Activated T-cell treated with anti-CD3 and anti-CD28 coated beads for 48 hours (primary cell): ENCODE measurements at regions not wholly inside any gene's neighbourhood (a gene's known extent, or its start where the extent isn't known, plus 50 kb on each side); places are given as distances from the start of the nearest gene placed in this dataset.
"Not testable (repeated sequence)": the region's sequence is repeated elsewhere in the genome, so short reads cannot be mapped to it uniquely, and the experiment has no call there.

Experiments
- DNase-seq: peaks from one replicate; pipeline ENCODE4 v3.0.0-alpha.2; 2020; ENCODE audit warnings: low read depth

DNA sequence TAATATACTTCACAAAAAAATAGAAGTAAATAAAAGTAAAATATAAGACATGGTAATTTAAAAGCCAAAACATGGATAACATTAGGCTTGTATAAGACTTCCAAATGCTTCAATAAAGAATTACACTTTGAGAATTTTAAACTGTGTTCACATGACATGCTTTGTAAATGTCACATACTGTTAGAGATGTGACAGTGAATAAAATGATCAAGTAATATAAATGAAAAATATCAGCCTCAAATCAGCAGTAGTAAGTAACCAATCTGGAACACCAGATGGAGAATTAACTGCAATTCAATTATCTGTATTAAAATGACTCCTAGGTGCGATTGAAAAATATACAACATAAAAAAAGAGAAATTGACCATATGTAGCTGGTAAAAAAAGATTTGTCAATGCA is 1260.8 kb downstream of the BRINP3 start:
- DNase-seq: no peak

DNA sequence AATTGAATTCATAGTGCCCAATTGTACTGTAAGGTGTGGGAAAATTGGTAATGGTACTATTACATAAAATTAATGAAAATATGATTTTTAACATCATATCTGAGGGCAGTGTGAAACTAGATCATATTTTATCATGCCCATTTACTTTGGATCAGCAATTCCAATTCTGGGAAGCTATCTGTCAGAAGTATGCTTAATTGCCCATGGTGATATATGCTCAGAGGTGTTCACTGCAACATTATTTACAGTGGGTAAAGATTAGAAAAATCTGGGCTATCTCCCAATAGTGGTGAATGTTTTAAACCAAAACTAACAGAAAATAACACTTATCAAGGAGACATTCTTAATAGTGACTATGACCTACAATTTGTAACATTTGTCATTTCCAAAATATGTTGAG is 1260.0 kb downstream of the BRINP3 start:
- no peak for DNase-seq

DNA sequence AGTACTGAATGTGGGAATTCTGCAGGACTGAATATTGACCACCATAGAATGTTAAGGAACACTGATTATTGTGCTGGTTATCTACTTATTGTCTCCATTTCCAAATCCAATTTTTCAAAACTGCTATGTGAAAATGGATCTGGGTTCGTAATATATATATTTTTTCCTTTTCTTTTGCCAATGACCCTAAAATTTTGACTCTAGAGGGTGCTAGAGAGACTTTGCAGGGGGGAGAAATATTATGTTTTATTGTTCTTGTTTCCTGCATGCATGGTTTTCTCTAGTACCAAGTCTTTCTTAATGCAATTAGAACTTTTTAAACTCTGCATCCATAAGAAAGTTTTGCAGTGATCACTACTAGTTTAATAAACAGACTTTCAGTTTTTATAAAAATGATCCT is 1256.9 kb downstream of the BRINP3 start:
- no peak for DNase-seq

DNA sequence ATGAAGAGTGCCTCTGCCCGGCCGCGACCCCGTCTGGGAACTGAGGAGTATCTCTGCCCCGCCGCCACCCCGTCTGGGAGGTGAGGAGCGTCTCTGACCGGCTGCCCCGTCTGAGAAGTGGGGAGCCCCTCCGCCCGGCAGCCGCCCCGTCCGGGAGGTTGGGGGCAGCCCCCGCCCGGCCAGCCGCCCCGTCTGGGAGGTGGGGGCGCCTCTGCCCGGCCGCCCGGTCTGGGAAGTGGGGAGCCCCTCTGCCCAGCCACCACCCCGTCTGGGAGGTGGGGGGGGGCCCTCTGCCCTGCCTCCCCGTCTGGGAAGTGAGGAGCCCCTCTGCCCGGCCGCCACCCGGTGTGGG is 1251.9 kb downstream of the BRINP3 start:
- DNase-seq: not testable (repeated sequence)

DNA sequence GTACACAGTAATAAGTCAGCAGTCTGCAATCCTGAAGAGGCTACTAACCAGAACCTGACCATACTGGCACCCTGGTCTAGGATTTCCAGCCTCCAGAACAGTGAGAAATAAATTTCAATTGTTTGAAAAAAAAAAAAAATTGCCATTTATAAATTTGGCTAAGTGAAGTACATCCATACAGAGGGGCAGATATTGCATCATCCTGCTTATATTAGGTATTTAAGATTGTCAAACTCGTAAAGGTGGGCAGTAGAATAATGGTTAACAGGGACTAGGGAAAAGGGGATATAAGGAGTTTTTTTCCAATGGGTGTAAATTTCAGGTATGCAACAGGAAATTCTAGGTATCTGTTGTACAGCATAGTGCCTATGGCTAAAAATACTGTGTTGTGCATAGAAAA is 1250.9 kb downstream of the BRINP3 start:
- DNase-seq: no peak

DNA sequence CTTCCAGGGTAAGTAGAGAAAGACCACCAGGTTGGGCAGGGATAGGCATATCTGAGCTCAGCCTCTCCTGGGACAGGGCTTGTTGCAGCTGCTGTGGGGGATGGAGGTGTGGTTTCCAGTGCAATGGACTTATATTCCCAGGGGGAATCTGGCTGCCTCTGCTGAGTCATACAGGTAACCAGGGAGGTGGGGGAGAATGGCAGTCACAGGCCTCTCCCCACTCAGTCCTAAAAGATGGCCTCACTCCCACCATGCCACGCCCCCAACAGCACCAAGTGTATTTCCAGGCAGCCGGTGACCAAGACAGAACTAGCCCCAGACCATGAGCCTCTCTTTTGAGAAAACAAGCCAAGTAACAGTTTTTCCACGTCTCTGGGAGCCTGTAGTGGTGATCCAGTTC is 1240.7 kb downstream of the BRINP3 start:
- DNase-seq: no peak

DNA sequence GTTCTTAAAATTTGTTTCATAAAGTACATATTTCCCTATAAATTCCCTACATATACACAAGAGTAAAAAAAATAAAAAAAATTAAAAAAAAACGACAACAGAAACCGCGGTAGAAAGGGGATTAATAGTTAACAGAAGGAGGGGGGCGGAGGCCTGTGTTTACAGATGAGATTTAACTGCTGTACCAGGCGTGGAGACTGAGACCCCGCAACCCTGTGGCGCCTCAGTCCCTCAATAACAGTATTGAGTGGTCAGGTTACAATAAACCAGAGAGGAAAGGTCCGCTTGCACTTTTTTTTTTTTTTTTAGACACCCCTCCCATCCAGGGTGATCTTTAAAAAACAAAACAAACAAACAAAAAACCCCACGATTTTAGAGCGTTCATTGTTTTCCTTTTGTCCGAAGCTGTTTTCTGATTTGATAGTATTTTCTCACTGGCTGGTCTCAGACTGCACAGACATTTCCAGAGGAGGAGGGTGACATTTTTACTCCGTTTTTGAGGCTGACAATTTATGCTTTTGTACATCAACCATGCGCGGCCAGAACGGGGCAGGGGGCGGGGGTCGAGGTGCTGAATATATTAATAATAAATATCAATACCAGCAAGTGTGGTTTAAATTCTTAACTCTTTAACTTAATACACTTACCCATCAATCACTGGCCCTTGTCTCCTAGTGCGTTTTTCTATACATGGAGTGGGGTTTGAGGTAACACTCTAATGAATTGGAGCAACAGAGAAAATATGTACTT is 1223.9 kb downstream of the BRINP3 start:
- no peak for DNase-seq

DNA sequence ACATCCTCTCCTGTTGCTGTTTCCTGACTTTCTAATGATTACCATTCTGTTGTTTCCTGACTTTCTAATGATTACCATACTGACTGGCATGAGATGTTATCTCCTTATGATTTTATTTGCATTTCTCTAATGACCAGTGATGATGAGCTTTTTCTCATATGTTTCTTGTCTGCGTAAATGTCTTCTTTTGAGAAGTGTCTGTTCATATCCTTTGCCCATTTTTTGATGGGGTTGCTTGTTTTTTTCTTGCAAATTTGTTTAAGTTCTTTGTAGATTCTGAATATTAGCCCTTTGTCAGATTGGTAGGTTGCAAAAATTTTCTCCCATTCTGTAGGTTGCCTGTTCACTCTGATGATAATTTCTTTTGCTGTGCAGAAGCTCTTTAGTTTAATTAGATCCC is 1216.5 kb downstream of the BRINP3 start:
- DNase-seq: not testable (repeated sequence)

DNA sequence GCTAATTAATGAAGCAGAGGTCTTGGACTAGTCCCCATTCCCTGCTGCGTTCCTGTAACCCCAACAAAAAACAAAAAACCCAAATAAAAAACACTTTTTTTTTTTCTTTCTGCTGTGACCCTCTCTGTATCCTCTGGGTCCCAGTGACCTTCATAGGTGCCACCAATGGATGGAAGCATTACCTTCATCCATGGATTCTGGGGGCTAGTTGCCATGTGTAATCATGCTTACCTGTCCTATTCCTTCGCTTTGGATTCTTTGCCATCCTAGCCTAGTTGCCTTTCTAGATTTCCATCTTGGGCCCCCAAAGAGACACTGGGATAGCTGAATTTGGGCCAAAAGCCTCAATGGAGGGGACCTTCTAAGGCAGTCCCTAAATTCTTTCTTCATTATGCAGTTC is 1208.7 kb downstream of the BRINP3 start:
- no peak for DNase-seq

DNA sequence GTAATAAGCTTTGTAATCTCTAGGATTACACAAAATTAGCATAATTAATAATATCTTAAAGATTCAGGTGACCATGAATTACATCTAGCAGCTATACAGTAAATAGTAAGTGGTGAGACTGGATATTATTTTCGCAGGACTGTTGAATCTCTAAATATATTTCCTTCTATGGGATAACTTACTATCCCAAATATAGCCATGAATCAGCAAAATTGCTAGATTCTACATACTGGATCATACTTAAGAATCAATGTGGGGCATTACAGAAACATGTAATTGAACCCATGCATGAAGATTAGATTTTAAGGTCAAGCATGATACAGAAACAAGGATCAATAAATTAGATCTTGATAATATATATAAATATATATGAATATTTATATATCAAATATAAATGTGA is 1203.4 kb downstream of the BRINP3 start:
- DNase-seq: no peak

DNA sequence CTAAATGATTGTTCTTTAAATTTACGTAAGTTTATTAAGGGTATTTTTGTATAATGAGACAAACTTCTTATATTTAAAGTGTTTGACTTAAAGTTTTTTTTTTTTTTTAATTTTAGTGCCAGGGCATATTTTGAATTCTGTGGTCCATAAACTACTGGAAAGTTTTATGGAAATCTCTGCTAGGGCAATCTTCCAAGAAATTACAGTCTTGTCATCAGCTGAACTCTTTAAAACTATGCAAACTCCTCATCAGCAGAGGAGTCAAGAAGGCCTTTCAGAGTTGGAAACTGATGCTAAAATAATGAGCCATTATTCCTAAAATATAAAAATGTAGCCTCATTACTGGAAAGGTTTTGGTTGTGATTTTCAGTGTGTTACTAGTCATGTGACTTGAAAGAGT is 1201.9 kb downstream of the BRINP3 start:
- DNase-seq: no peak

DNA sequence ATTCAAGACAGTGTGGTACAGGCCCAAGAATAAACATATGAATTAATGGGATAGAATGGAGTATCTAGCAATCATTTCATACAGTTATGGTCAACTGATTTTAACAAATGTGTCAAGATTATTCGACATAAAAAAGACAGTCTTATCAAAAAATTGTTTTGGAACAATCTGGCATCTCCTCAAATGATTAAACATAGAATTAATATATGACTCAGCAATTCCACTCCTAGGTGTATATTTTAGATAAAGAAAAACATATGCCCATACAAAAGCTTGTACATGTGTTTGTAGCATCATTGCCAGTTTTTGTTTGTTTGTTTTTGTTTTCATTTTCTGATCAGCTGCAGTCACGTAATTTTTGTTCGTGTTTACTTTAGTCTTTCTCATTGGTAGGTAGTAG is 1188.3 kb downstream of the BRINP3 start:
- DNase-seq: no peak

DNA sequence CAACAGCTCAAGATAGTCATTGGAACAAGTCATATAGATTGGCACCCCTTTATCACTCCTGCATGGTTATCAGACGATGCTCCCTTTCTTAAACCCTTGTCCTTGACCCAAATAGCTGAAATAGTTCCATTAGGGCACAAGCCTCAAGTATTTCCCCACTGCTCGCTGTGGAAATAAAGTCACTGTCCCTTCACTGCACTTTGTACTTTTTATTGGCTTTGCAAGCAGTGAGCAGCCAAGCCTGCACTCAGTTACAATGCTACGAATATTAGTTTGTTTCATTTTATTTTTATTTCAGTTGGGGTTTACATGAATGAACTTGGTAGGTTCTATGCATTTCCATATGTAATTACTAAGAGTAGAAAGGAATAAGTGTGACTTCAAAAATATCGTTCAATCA is 1176.4 kb downstream of the BRINP3 start:
- DNase-seq: no peak

DNA sequence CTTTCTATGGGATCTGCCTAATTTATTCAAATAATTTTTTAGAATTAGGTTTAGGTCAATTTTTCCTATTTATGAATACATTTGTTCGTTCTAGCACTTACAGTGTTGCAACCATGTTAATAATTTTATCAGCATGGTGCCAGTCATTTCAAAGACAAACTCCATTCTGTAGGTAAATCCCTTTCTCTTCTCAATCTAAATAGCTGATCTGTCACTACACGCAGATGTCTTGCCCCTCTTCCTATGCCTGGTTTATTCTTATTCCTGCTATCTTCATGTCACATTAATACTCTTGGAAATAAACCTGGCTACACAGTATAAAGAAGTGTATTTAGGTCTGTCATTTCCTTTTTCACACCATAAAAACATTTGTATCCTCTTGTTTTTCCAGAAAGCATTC is 1172.4 kb downstream of the BRINP3 start:
- no peak for DNase-seq

DNA sequence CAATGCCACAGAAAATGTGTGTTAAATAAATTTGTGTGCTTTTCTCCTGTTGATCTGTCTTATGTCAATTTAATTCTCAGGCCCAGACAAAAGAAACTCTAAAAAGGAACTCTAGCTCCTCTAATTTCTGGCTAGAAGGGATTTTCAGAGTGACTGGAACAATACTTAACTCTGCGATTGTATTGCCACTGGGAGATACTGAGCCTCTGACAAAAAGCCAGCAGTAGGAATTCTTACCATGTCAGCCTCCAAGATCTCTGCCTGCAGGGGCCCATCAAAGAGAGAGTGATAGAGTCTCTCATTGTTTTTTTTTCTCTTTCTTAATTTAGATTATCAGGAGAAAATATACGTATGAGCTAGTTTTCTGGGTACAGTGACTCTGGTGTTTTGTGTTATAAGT is 1165.7 kb downstream of the BRINP3 start:
- no peak for DNase-seq

DNA sequence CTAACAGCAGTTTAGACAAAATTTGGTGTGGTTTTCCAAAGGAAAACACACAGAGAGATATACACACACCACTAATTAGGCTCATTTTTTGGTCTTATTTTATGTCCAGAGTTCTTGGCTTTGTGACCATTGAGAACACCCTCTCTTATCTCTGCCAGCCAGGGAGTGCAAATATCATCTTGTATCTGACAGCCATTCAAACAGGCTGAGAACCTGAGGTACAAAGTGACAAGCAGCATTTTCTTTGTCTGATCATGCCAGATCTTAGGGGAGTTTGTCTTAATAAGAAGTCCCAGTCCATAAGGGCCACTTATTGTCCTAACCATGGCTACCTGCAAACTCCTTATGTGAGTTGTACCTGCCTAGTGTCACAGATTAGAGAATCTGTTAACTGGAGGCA is 1165.2 kb downstream of the BRINP3 start:
- no peak for DNase-seq

DNA sequence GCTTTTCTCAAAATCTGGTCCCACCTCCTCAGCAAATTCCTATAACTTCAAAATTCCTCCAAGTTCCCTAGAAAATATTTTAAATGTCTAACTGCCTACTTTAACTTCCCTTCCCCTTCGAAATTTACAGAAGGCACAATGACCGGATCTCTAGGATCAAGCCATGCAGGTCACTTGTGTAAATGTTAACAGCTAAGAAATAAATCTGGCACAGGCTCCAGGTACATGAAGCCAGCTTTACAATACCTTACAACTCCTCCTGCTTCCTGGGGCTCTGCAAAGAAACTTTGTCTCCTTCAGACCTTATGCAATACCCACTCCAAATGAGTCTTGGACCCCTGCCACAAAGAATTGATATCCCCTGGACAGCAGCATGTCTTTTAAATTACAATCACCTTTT is 1164.2 kb downstream of the BRINP3 start:
- no peak for DNase-seq

DNA sequence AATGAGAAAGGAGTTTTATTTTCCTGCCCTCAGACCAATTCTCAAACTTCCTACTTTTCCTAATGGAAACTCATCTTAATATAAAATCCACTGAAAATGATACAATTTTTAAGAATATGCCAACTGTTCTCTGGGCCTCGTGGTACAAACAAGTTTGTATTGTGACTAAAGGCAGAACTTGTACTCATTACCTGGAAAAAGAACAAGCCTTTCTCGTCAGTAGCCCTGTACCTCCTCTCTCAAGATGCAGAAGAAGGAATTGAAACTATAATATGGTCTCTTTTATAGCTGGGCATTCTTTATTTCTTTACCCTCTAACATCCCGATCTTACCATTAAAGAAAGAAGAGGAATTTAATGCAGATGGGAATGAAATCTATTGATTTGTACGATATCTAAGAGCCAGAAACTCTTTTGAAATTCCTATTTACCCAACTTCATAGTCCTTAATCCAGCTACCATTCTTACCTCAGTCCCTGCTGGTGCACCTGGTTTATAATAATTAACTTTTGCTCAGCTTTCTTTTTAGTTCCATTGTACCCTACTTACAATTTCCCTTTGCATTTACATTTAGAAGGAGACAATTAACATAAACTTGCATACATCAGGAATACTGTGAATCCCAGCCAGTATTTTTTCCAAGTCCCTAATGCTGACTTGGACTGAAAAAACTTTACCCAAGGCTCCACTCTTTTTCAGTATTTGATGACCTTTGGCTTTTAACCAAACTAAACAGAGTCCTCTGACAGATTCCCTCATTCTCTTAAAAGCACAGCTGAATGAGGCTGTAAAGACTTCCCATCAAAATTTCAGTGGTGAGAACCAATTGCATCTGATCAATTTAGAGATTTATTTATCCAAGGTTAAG is 1162.4 kb downstream of the BRINP3 start:
- DNase-seq: no peak

DNA sequence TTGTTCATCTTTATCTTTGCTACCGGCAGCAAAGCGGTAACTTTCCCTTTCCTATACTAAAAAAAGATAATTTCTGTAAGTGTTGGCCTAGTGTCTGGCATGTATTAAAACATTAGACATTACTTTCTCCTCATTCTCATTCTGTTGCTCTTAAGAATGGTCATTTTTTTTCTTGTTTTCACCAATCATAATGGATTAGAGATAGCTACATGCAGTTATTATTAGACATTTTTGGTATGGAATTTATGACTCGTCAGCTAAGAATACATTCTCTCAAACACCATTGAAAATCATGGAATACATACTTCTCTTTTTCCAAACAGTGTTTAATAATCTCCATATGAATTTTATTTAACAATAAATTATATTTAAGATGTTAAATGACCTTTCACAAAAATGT is 1154.6 kb downstream of the BRINP3 start:
- no peak for DNase-seq

DNA sequence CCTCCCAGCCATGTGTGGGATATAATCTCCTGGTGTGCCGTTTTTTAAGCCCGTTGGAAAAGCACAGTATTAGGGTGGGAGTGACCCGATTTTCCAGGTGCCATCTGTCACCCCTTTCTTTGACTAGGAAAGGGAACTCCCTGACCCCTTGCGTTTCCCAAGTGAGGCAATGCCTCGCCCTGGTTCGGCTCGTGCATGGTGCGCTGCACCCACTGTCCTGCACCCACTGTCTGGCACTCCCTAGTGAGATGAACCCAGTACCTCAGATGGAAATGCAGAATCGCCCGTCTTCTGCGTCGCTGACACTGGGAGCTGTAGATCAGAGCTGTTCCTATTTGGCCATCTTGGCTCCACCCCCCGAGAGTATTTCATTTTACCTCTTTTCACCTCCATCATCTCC is 1146.6 kb downstream of the BRINP3 start:
- not testable (repeated sequence) for DNase-seq

DNA sequence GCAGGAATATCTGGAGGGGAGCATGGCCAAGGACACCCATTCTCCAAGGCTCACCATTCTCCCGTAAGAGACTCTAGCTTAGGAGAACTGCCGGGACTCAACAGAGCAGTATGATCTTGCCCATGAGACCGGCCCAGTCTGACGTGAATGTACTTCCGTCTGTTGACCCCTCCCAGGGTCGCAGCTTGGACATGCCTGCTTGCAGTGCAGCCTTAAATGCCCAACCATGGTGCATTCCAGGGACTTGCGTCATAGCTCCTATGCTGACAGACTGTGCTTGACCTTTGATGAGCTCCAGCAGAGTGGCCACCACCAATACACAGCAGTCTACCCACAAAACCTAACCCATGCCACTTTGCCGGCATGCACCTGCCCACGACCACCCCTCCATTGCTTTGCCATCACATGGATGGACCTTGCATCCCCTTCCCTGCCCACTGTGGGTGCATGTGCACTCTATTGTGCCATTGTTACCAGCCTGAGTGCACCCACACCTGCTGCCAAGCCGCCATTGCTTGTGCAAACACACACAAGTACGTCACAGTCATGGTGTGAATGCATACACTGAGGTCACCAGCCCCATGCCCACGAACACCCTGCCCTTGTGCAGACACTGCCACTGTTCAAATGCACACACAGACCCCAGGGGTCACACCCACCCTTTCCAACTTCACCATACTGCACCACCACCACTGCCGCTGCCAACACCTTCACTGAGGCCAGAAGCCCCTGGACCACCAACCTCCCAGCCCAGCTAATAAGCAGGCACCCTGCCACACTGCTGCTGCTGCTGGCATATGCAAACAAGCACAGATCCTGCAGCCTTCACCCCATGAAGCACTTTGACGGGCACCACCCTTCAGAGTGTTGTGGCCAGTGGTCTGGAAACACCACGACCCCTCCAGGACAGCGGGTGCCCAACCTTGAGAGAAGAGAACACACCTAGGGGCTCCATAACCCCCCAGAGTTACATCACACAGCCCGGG is 1141.3 kb downstream of the BRINP3 start:
- DNase-seq: no peak

DNA sequence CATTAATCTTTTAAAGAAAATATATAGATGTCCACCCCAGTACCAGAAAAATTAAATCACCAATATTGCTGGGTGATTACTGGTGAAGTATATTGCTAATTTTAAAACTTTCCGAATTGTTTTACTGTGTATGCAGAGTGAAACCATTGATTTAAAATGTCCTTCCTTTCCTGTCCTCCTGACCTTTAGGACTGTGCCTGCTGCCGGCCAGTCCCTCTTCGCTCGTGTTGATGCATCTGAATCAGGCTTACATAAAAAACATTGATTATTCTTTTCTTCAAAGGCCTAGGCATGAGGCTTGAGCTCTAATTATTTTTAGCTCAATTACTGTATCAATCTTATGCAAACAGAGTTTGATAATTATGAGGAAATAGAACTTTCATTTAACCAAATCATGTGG is 1128.1 kb downstream of the BRINP3 start:
- DNase-seq: no peak
